BLaER1 treated with 17β-estradiol and CSF1 and Interleukin-3, amounts not matched to agents 10 nM and 100 nM (cell line): ENCODE measurements at regions not wholly inside any gene's neighbourhood (a gene's known extent, or its start where the extent isn't known, plus 50 kb on each side); places are given as distances from the start of the nearest gene placed in this dataset.

Experiments
- H3K27ac ChIP-seq, 11 experiments: shearing (Covaris generic); formaldehyde crosslinking; 2 replicates each; pipeline ENCODE4 v1.8.1; 2022
- H3K27me3 ChIP-seq, 11 experiments: shearing (Covaris generic); formaldehyde crosslinking; 2 replicates each; pipeline ENCODE4 v1.8.1; 2022
- H3K36me3 ChIP-seq, 11 experiments: shearing (Covaris generic); formaldehyde crosslinking; 2 replicates each; pipeline ENCODE4 v1.8.1; 2022
- H3K4me1 ChIP-seq, 10 experiments: shearing (Covaris generic); formaldehyde crosslinking; 2 replicates each; pipeline ENCODE4 v1.8.1; 2022
- H3K4me2 ChIP-seq, 11 experiments: shearing (Covaris generic); formaldehyde crosslinking; 2 replicates each; pipeline ENCODE4 v1.8.1; 2022
- H3K4me3 ChIP-seq, 10 experiments: shearing (Covaris generic); formaldehyde crosslinking; 2 replicates each; pipeline ENCODE4 v1.8.1; 2022
- H3K9ac ChIP-seq, 11 experiments: shearing (Covaris generic); formaldehyde crosslinking; 2 replicates each; pipeline ENCODE4 v1.8.1; 2022
- H3K9me3 ChIP-seq, 11 experiments: shearing (Covaris generic); formaldehyde crosslinking; replicated peaks in 1 of 11; 2 replicates each; pipeline ENCODE4 v1.8.1; 2022
- H4K20me1 ChIP-seq, 11 experiments: shearing (Covaris generic); formaldehyde crosslinking; 2 replicates each; pipeline ENCODE4 v1.8.1; 2022
- Cebpa-rat ChIP-seq, 11 experiments: shearing (Covaris generic); IDR thresholded peaks; 2 replicates each; pipeline ENCODE4 v1.8.1; 2022

DNA sequence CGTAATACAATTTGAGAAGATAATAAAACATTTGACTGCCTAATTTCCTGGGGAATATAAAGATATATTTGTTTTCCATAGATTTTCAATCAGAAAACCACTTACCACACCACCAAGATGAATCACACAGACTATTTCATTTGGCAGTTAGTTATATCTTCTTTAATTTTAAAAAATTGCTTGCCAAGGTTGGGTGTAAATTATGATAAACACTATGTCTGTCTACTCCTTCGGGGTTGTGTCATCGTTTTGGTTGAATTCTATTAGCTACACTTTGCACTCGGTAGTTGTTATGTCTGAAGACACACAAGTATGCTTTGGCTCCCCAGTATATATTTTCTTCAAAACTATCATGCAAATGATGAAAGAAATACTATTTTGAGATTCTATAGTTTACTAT lies 594.8 kb upstream of the SEMA3D start:
- Histone ChIP-seq H4K20me1 (no peaks in the 10 kb centered on the region), H3K4me3 (no peak overlapping the region), H3K4me1 (no peaks in the 10 kb centered on the region), H3K27ac (no peak overlapping the region), H3K9ac (no peak overlapping the region), H3K27me3 (no peaks in the 10 kb centered on the region), H3K9me3 (peaks cover 0 to 11% (median 7%) of the 10 kb centered on the region in 11 experiments; a peak in 15 of 22 replicates), H3K36me3 (no peaks in the 10 kb centered on the region), H3K4me2 (peak overlapping the region in 1 of 11 experiments; percentile 12; a peak in 1 of 22 replicates)
- TF ChIP-seq Cebpa-rat (IDR thresholded peaks at IDR 0.05): no peak

DNA sequence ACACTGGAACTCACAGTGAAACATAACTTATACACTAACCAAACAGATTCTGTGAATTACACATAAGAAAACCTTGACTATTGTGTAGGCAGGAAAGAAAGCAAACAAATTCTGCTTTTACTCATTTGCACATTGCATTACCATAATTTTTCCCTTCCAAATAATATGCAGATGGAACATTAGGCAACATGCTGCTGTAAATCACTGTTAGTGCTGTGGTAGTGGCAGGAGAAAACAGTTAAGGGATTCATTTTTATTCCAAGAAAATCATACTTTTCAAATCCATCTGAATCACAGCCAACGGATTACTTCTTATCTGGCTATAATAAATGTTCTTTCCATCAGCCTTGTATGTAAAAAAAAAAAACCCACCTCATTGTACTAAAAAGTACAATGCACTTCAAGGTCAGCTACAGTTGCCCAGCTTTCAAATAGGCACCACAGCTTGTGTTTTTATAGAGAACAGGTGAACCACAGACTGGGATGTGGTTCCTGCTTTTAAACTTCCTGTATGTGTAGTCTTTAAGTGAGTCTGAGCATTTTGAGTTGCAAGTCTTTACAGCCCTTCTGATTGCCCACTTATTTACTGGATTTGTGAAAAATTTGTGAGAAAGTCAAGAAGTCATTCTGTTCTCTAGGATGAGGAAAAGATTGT lies 590.0 kb upstream of the SEMA3D start:
- H4K20me1 ChIP-seq: no peaks in the 10 kb centered on the region
- H3K4me3 ChIP-seq: no peak overlapping the region
- H3K9me3 ChIP-seq: no peaks in the 10 kb centered on the region
- H3K4me2 ChIP-seq: no peak overlapping the region
- no peak overlapping the region for H3K9ac ChIP-seq
- no peaks in the 10 kb centered on the region for H3K4me1 ChIP-seq
- H3K27ac ChIP-seq: no peak overlapping the region
- no peak for TF ChIP-seq Cebpa-rat (IDR thresholded peaks at IDR 0.05)
- no peaks in the 10 kb centered on the region for H3K27me3 ChIP-seq
- H3K36me3 ChIP-seq: no peaks in the 10 kb centered on the region

DNA sequence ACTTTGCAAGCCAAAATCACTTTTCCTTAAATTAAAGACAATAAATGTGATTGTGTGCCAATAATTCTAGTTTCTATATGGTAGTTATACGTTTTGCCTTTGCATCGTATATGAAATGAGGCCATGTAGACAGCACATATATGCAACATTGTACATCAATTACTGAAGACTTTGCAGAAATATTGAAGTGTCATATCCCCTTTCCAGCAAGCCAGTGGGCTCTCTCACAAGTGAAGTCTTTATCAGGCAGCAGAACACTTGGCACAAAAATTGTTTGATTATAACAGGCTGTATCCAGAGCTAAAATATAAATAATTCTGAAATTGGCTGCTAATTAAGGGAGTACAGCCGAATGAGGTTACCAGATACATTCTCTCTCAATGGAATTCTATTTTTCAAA lies 588.6 kb upstream of the SEMA3D start:
- Histone ChIP-seq H3K36me3 (no peaks in the 10 kb centered on the region), H3K4me3 (no peak overlapping the region), H3K9me3 (no peaks in the 10 kb centered on the region), H3K27me3 (no peaks in the 10 kb centered on the region), H3K4me2 (no peak overlapping the region), H4K20me1 (no peaks in the 10 kb centered on the region), H3K27ac (no peak overlapping the region), H3K9ac (no peak overlapping the region), H3K4me1 (no peaks in the 10 kb centered on the region)
- no peak for TF ChIP-seq Cebpa-rat (IDR thresholded peaks at IDR 0.05)

DNA sequence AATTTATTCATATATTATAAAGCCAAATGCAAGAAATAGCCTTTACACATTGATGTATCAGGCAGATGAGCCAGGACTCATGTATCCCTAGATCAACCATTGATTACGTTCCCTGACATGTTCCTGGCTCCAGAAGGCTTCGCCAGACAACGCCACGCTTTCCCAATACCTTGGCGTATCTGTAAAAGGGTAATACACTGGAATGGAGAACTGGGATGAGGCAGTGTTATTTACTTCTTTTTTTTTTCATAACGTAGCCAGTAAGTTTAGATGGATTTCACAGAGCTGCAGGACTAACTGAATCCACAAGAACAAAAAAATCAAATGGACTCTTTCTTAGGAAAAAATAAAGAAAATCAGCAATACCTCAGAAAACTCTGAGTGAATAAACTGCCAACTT lies 588.1 kb upstream of the SEMA3D start:
- Histone ChIP-seq H3K9me3 (no peaks in the 10 kb centered on the region), H3K9ac (no peak overlapping the region), H3K27ac (no peak overlapping the region), H4K20me1 (no peaks in the 10 kb centered on the region), H3K4me3 (no peak overlapping the region), H3K27me3 (no peaks in the 10 kb centered on the region), H3K36me3 (no peaks in the 10 kb centered on the region), H3K4me1 (no peaks in the 10 kb centered on the region), H3K4me2 (no peak overlapping the region)
- TF ChIP-seq Cebpa-rat (IDR thresholded peaks at IDR 0.05): no peak

DNA sequence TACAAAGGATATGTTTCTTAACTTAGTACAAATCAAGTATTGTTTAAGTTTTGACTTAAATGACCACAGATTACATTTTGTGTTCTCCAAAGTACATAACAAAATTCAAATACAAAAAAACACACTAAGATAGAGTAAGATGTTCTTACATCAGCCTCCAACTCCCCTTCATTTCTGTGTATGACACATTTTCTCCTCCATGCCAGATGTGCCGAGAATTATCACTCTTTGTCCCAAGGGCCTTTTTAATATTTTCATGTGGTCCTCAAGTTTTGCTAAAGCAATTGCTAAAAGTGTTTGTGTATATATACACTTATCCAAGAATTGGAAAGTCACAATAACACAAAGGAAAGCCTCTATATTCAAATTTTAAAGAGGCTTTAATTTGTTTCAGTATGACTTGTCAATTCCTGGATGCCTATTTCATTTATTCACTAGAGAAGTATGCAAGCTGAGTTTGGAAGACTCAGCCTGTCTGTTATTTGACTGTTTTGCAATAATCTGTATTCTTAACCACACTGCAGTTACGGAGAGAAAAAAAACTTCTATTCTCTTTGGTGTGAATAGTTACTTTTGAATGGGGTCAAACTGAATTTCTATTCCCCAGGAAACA lies 586.4 kb upstream of the SEMA3D start:
- no peak overlapping the region for H3K4me3 ChIP-seq
- H3K4me2 ChIP-seq: no peak overlapping the region
- peaks cover 3 to 5% (median 4%) of the 10 kb centered on the region in 11 experiments; a peak in 17 of 22 replicates for H3K9me3 ChIP-seq
- H3K36me3 ChIP-seq: no peaks in the 10 kb centered on the region
- no peak overlapping the region for H3K9ac ChIP-seq
- H3K27ac ChIP-seq: no peak overlapping the region
- H4K20me1 ChIP-seq: no peaks in the 10 kb centered on the region
- no peak for TF ChIP-seq Cebpa-rat (IDR thresholded peaks at IDR 0.05)
- no peaks in the 10 kb centered on the region for H3K4me1 ChIP-seq
- no peaks in the 10 kb centered on the region for H3K27me3 ChIP-seq

DNA sequence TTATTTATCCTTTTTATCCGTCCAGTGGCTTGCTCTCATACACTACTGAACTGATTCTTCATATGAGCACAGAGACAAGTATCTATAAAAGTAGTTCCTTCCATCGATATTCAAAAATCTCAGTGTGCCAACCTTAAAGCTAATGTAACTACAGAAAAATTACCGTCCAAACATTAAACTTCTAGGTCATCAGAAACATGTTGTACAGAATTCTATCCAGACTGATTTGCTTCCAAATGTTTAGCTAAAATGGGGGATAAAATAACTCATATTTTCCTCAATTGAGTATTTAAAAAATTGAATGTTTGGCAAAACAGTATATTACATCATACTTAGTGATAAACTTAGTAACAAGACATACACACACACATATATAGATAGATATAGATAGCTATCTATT lies 584.7 kb upstream of the SEMA3D start:
- Histone ChIP-seq H3K36me3 (no peaks in the 10 kb centered on the region), H3K4me2 (no peak overlapping the region)
- no peak for TF ChIP-seq Cebpa-rat (IDR thresholded peaks at IDR 0.05)

DNA sequence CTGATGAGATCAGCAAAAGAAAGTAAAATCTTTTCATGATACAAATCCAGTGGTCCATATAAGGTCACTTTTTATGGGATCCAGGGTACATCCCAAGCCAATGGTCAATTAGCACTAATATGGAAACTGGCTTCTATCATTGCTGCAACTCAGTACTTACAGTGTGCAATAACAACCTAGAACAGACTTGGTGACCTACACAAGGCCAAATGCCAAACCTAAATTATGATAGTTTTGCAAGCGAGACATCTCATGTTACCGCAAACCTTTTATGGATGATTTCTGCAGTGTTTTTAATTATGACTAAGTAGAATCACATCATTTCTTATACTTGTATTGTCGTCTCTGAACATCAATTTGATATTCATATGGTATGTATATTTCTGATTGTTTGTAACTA lies 583.5 kb upstream of the SEMA3D start:
- no peak overlapping the region for H3K4me2 ChIP-seq
- no peak overlapping the region for H3K4me3 ChIP-seq
- no peaks in the 10 kb centered on the region for H3K4me1 ChIP-seq
- no peak for TF ChIP-seq Cebpa-rat (IDR thresholded peaks at IDR 0.05)
- H3K27me3 ChIP-seq: no peaks in the 10 kb centered on the region
- H3K9ac ChIP-seq: no peak overlapping the region
- H3K27ac ChIP-seq: no peak overlapping the region
- H3K9me3 ChIP-seq: peaks cover 5 to 11% (median 8%) of the 10 kb centered on the region in 11 experiments; a peak in 17 of 22 replicates
- no peaks in the 10 kb centered on the region for H4K20me1 ChIP-seq
- H3K36me3 ChIP-seq: no peaks in the 10 kb centered on the region

More for the DNA sequence above, 584.7 kb upstream of the SEMA3D start:
- Histone ChIP-seq H3K4me1 (no peaks in the 10 kb centered on the region), H3K9me3 (peaks cover 5 to 11% (median 8%) of the 10 kb centered on the region in 11 experiments; a peak in 17 of 22 replicates), H4K20me1 (no peaks in the 10 kb centered on the region), H3K4me3 (no peak overlapping the region), H3K9ac (no peak overlapping the region), H3K27ac (no peak overlapping the region), H3K27me3 (no peaks in the 10 kb centered on the region)

DNA sequence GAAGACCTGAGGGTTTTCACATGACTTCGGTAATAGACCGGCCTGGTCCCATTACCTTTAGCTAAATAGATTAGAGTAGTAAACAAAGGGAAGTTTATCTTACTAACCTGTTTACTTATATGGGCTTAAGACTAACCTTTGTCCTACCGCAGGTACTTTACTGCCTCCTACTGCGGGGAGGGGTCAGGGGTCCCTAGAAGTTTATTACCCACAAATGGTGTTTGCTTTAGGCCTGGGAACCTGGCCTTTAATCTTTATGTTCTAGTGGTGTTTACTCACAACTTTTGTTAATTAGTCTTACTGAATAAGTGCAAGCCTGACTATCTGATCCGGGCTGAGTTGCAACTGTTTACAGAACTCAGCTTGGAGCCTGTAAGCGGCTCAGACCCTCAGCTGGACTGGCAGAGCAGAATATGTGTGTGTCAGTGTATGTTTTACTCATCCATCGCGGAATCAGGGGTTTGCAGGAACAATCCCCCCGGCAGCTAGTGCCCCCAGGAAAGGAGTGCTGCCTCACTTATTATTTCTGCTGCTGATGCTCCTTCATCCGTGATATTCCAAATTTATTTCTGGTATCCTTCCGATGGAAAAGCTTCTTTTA lies 578.9 kb upstream of the SEMA3D start:
- Histone ChIP-seq H4K20me1 (no peaks in the 10 kb centered on the region), H3K9me3 (peaks cover 5 to 11% (median 8%) of the 10 kb centered on the region in 11 experiments; a peak in 17 of 22 replicates), H3K4me1 (no peaks in the 10 kb centered on the region), H3K4me3 (no peak overlapping the region), H3K27me3 (no peaks in the 10 kb centered on the region), H3K9ac (no peak overlapping the region), H3K4me2 (no peak overlapping the region), H3K27ac (no peak overlapping the region), H3K36me3 (no peaks in the 10 kb centered on the region)
- TF ChIP-seq Cebpa-rat (IDR thresholded peaks at IDR 0.05): no peak

DNA sequence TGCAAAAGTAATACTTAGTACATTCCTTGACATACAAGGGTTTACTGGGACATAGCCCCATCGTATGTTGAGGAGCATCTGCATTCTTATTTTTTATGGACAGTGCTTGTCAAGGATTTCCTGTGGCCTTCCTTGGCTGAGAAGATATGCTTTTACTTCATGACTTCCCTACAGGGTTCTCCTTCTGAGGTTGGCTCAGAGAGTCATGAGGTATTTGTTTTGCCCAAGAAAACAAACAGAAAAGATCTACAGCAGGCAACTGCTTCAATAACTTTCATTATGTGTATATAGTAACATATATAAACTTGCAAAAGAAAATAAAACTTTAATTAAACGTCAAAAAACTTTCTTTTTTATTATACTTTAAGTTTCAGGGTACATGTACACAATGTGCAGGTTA lies 577.2 kb upstream of the SEMA3D start:
- no peak overlapping the region for H3K4me3 ChIP-seq
- H3K4me1 ChIP-seq: no peaks in the 10 kb centered on the region
- no peaks in the 10 kb centered on the region for H3K36me3 ChIP-seq
- H3K27me3 ChIP-seq: no peaks in the 10 kb centered on the region
- no peak for TF ChIP-seq Cebpa-rat (IDR thresholded peaks at IDR 0.05)
- peaks cover 5 to 11% (median 8%) of the 10 kb centered on the region in 11 experiments; a peak in 17 of 22 replicates for H3K9me3 ChIP-seq
- no peaks in the 10 kb centered on the region for H4K20me1 ChIP-seq
- H3K4me2 ChIP-seq: no peak overlapping the region
- no peak overlapping the region for H3K9ac ChIP-seq
- no peak overlapping the region for H3K27ac ChIP-seq
